B cell (primary cell): ENCODE measurements at regions not wholly inside any gene's neighbourhood (a gene's known extent, or its start where the extent isn't known, plus 50 kb on each side); places are given as distances from the start of the nearest gene placed in this dataset.

Experiments used
- ATAC-seq: fragments of 200-7000 bp; cut with Tn5 transposase; one replicate; pipeline ENCODE4 v1.10.0; 2021; ENCODE audit warnings: low read depth, mild to moderate bottlenecking, moderate number of reproducible peaks, moderate library complexity
- CTCF ChIA-PET: fragments of 350-600 bp; sonication (Branson Sonifier 250); formaldehyde crosslinking; loops from one replicate; lab custom pipeline; 2021; ENCODE audit warnings: antibody characterized with exemption, inconsistent platforms; lab: Charles Lee
- POLR2A ChIA-PET: fragments of 350-600 bp; sonication (Branson Sonifier 250); formaldehyde crosslinking; loops from one replicate; lab custom pipeline; 2021; ENCODE audit warnings: antibody characterized with exemption; lab: Charles Lee
- DNase-seq: peaks from one replicate; pipeline ENCODE4 v3.0.0; 2013
- H2AFZ ChIP-seq: 2 replicates; pipeline ENCODE4 v1.6.1; 2012; ENCODE audit warnings: mild to moderate bottlenecking, low read depth, low read length; ENCODE audit not compliant: insufficient read depth, poor library complexity, severe bottlenecking
- H3K27ac ChIP-seq, 2 donors: 1 replicate in 1 of 2; 2 replicates in 1 of 2; pipeline ENCODE4 v1.5.1; 2012 to 2013; ENCODE audit warnings: low read length in 2 of 2, mild to moderate bottlenecking in 2 of 2, moderate library complexity in 1 of 2
- H3K27me3 ChIP-seq, 4 experiments: fragments of 200-600 bp in 1 of 4; sonication (generic) in 1 of 4; replicated peaks in 1 of 4; 1 replicate in 2 of 4; 2 replicates in 2 of 4; pipeline versions ENCODE4 v1.6.1 to v1.7.0; 2013 to 2016; ENCODE audit warnings: low read length in 3 of 4, mild to moderate bottlenecking in 2 of 4, mixed read lengths in 1 of 4, moderate library complexity in 1 of 4; ENCODE audit not compliant: insufficient read depth in 4 of 4, control insufficient read depth in 3 of 4; ENCODE audit errors: control extremely low read depth in 1 of 4
- H3K36me3 ChIP-seq, 2 experiments: replicated peaks in 1 of 2; 1 replicate in 1 of 2; 2 replicates in 1 of 2; pipeline versions ENCODE4 v1.6.1 to v1.7.1; 2013; ENCODE audit warnings: low read length in 1 of 2; ENCODE audit not compliant: insufficient read depth in 2 of 2, control insufficient read depth in 1 of 2; ENCODE audit errors: control extremely low read depth in 1 of 2, extremely low read depth in 1 of 2
- H3K4me1 ChIP-seq, 2 donors: fragments of 200-600 bp in 1 of 2; sonication (generic) in 1 of 2; 1 replicate in 1 of 2; 2 replicates in 1 of 2; pipeline versions ENCODE4 v1.5.1 to v1.6.1; 2013 to 2017; ENCODE audit warnings: low read length in 2 of 2; ENCODE audit not compliant: control insufficient read depth in 2 of 2, insufficient read depth in 2 of 2
- H3K4me2 ChIP-seq: replicated peaks from 2 replicates; pipeline ENCODE3; 2012; ENCODE audit warnings: mild to moderate bottlenecking, low read depth, low read length; ENCODE audit not compliant: poor library complexity, severe bottlenecking
- H3K4me3 ChIP-seq, 5 experiments: fragments of 200-600 bp in 1 of 5; sonication (generic) in 1 of 5; 1 replicate in 3 of 5; 2 replicates in 2 of 5; pipeline versions ENCODE4 v1.5.1 to v1.7.0; 2011 to 2016; ENCODE audit warnings: low read length in 4 of 5, mild to moderate bottlenecking in 4 of 5, low read depth in 2 of 5, control low read depth in 1 of 5, moderate library complexity in 1 of 5; ENCODE audit not compliant: insufficient read depth in 1 of 5; ENCODE audit errors: control extremely low read depth in 1 of 5, extremely low read depth in 1 of 5
- H3K79me2 ChIP-seq: fragments of 200-600 bp; sonication (generic); one replicate; pipeline ENCODE4 v1.6.0; 2016; ENCODE audit warnings: low read length; ENCODE audit not compliant: control insufficient read depth, insufficient read depth
- H3K9ac ChIP-seq: fragments of 200-600 bp; sonication (generic); 2 replicates; pipeline ENCODE4 v1.6.1; 2017; ENCODE audit warnings: mild to moderate bottlenecking, low read length, moderate library complexity
- H3K9me3 ChIP-seq, 3 donors: one replicate each; pipeline versions ENCODE4 v1.6.1 to v1.7.1; 2013; ENCODE audit warnings: low read length in 2 of 3; ENCODE audit not compliant: control insufficient read depth in 2 of 3, insufficient read depth in 1 of 3; ENCODE audit errors: control extremely low read depth in 1 of 3
- H4K20me1 ChIP-seq: 2 replicates; pipeline ENCODE4 v1.6.0; 2012; ENCODE audit warnings: mild to moderate bottlenecking, low read length; ENCODE audit not compliant: insufficient read depth, control insufficient read depth, poor library complexity, severe bottlenecking
- H3K27ac Mint-ChIP-seq: one replicate; pipeline ENCODE4 v1.8.0; 2021; ENCODE audit warnings: mixed read lengths
- H3K27me3 Mint-ChIP-seq: one replicate; pipeline ENCODE4 v1.8.0; 2021; ENCODE audit warnings: mixed read lengths
- H3K4me1 Mint-ChIP-seq: one replicate; pipeline ENCODE4 v1.8.0; 2021; ENCODE audit warnings: mixed read lengths
- H3K4me3 Mint-ChIP-seq: one replicate; pipeline ENCODE4 v1.8.0; 2021; ENCODE audit warnings: mixed read lengths
- H3K9me3 Mint-ChIP-seq: one replicate; pipeline ENCODE4 v1.8.0; 2022; ENCODE audit warnings: mixed read lengths; ENCODE audit not compliant: insufficient read depth
- CTCF ChIP-seq: fragments of 200-600 bp; IDR thresholded peaks from one replicate; pipeline ENCODE4 v1.8.0; 2022; ENCODE audit warnings: antibody characterized with exemption, mild to moderate bottlenecking
- EZH2 ChIP-seq: IDR thresholded peaks from 2 replicates; pipeline ENCODE4 v1.6.1; 2012; ENCODE audit warnings: borderline replicate concordance, low read depth, mild to moderate bottlenecking, moderate library complexity, low read length; ENCODE audit not compliant: insufficient read depth, poor library complexity, severe bottlenecking
- whole genome bisulfite sequencing: methylation state at CpG from one replicate; pipeline ENCODE4 v1.1.5; 2013; ENCODE audit warnings: missing lambda C conversion rate; ENCODE audit not compliant: insufficient coverage; 5-methylcytosine and 5-hydroxymethylcytosine counted together
- intact Hi-C: fragments of 100-400 bp; cut with micrococcal nuclease; formaldehyde crosslinking; loops from one replicate; pipeline ENCODE4 v1.10.0; 2022

- intact Hi-C loops = no loop called here
- Mint-ChIP-seq H3K27me3 (no peaks in the 10 kb centered on the region), H3K4me1 (no peaks in the 10 kb centered on the region), H3K9me3 (no peaks in the 10 kb centered on the region), H3K27ac (no peak overlapping the region), H3K4me3 (no peak overlapping the region)
- no peaks in the 10 kb centered on the region for H4K20me1 ChIP-seq
- H3K4me1 ChIP-seq = no peaks in the 10 kb centered on the region
- no peak overlapping the region for H3K4me2 ChIP-seq
- H3K4me3 ChIP-seq = no peak overlapping the region
- DNase-seq = no peak
- H3K27me3 ChIP-seq = no peaks in the 10 kb centered on the region
- no peak for TF ChIP-seq CTCF
- TF ChIP-seq EZH2 = no peak
- CTCF ChIA-PET = no interaction called here
- WGBS = 70% methylated on average over 1 of the region's 3 CpGs
- peaks cover 0 to 1% (median 0%) of the 10 kb centered on the region in 3 donors for H3K9me3 ChIP-seq
- H3K79me2 ChIP-seq = no peaks in the 10 kb centered on the region
- no peaks in the 10 kb centered on the region for H3K36me3 ChIP-seq
- no peak overlapping the region for H3K9ac ChIP-seq
- H2AFZ ChIP-seq = no peak overlapping the region
- ATAC-seq = no peak
- POLR2A ChIA-PET = no interaction called here
- no peak overlapping the region for H3K27ac ChIP-seq
These were observed 88.4 kb upstream of the CELF4 start for GRCh38 chr18:37654034-37654433.

- H3K79me2 ChIP-seq = no peaks in the 10 kb centered on the region
- no peak overlapping the region for H2AFZ ChIP-seq
- H3K4me2 ChIP-seq = no peak overlapping the region
- peaks cover 0 to 1% (median 0%) of the 10 kb centered on the region in 3 donors for H3K9me3 ChIP-seq
- Mint-ChIP-seq H3K9me3 (no peaks in the 10 kb centered on the region), H3K4me3 (no peak overlapping the region), H3K27me3 (no peaks in the 10 kb centered on the region), H3K27ac (no peak overlapping the region), H3K4me1 (no peaks in the 10 kb centered on the region)
- no peaks in the 10 kb centered on the region for H3K4me1 ChIP-seq
- 100% methylated on average over 1 of the region's 2 CpGs for WGBS
- no peaks in the 10 kb centered on the region for H3K36me3 ChIP-seq
- intact Hi-C loops = no loop called here
- H3K27me3 ChIP-seq = no peaks in the 10 kb centered on the region
- no peaks in the 10 kb centered on the region for H4K20me1 ChIP-seq
- no peak for ATAC-seq
- H3K9ac ChIP-seq = no peak overlapping the region
- H3K27ac ChIP-seq = no peak overlapping the region
- POLR2A ChIA-PET = no interaction called here
- no peak overlapping the region for H3K4me3 ChIP-seq
- TF ChIP-seq EZH2 (no peak), CTCF (no peak)
- CTCF ChIA-PET = no interaction called here
- DNase-seq = no peak
These were observed 88.0 kb upstream of the CELF4 start for GRCh38 chr18:37653618-37654017.
